Neural progenitor cell (in vitro differentiated cells): ENCODE measurements at regions not wholly inside any gene's neighbourhood (a gene's known extent, or its start where the extent isn't known, plus 50 kb on each side); places are given as distances from the start of the nearest gene placed in this dataset.

Experiments
- DNase-seq: peaks from one replicate; pipeline ENCODE4 v3.0.0-alpha.2; 2016; ENCODE audit warnings: low spot score
- H2AFZ ChIP-seq: fragments of 200-600 bp; sonication (generic); replicated peaks from 2 replicates; pipeline ENCODE4 v1.6.1; 2016; ENCODE audit warnings: antibody characterized with exemption
- H3F3A ChIP-seq: fragments of 200-600 bp; sonication (generic); 2 replicates; pipeline ENCODE4 v1.6.1; 2016; ENCODE audit warnings: antibody characterized with exemption, low read depth
- H3K27ac ChIP-seq: fragments of 200-600 bp; sonication (generic); 2 replicates; pipeline ENCODE4 v1.5.1; 2016; ENCODE audit warnings: mild to moderate bottlenecking
- H3K27me3 ChIP-seq: fragments of 200-600 bp; sonication (generic); 2 replicates; pipeline ENCODE4 v1.6.1; 2016; ENCODE audit warnings: mild to moderate bottlenecking, moderate library complexity
- H3K36me3 ChIP-seq: fragments of 200-600 bp; sonication (generic); 2 replicates; pipeline ENCODE4 v1.5.1; 2016
- H3K4me1 ChIP-seq: fragments of 200-600 bp; sonication (generic); 2 replicates; pipeline ENCODE4 v1.6.1; 2016; ENCODE audit warnings: mixed run types
- H3K4me2 ChIP-seq: fragments of 200-600 bp; sonication (generic); 2 replicates; pipeline ENCODE4 v1.6.1; 2016
- H3K4me3 ChIP-seq: fragments of 200-600 bp; sonication (generic); 2 replicates; pipeline ENCODE4 v1.5.1; 2016
- H3K79me2 ChIP-seq: fragments of 200-600 bp; sonication (generic); 2 replicates; pipeline ENCODE4 v1.6.1; 2016; ENCODE audit warnings: low read depth
- H3K9ac ChIP-seq: fragments of 200-600 bp; sonication (generic); 2 replicates; pipeline ENCODE4 v1.6.1; 2016
- H3K9me3 ChIP-seq: fragments of 200-600 bp; sonication (generic); 2 replicates; pipeline ENCODE4 v1.5.1; 2016; ENCODE audit warnings: low read depth
- H4K20me1 ChIP-seq: fragments of 200-600 bp; sonication (generic); 2 replicates; pipeline ENCODE4 v1.6.1; 2016; ENCODE audit warnings: low read depth
- H3K27ac Mint-ChIP-seq: 3 replicates; pipeline ENCODE4 v1.8.0; 2021; ENCODE audit warnings: mixed read lengths
- H3K27me3 Mint-ChIP-seq: 2 replicates; pipeline ENCODE4 v1.8.0; 2022; ENCODE audit warnings: low read depth, mild to moderate bottlenecking, inconsistent platforms, moderate library complexity, mixed read lengths; ENCODE audit not compliant: insufficient read depth
- H3K36me3 Mint-ChIP-seq: 3 replicates; pipeline ENCODE4 v1.8.0; 2021; ENCODE audit warnings: mixed read lengths
- H3K4me1 Mint-ChIP-seq: 3 replicates; pipeline ENCODE4 v1.8.0; 2021; ENCODE audit warnings: mixed read lengths
- H3K4me3 Mint-ChIP-seq: 3 replicates; pipeline ENCODE4 v1.8.0; 2021; ENCODE audit warnings: mild to moderate bottlenecking, moderate library complexity, mixed read lengths
- H3K9me3 Mint-ChIP-seq: 3 replicates; pipeline ENCODE4 v1.8.0; 2020; ENCODE audit warnings: mixed read lengths
- CTCF ChIP-seq: fragments of 200-600 bp; sonication (generic); IDR thresholded peaks from 2 replicates; pipeline ENCODE4 v1.5.1; 2017; ENCODE audit warnings: antibody characterized with exemption, mild to moderate bottlenecking
- EZH2 ChIP-seq: fragments of 200-600 bp; sonication (generic); IDR thresholded peaks from 2 replicates; pipeline ENCODE4 v1.6.1; 2017; ENCODE audit warnings: antibody characterized with exemption, mild to moderate bottlenecking, moderate library complexity
- EZH2phosphoT487 ChIP-seq: fragments of 200-600 bp; sonication (generic); IDR thresholded peaks from 2 replicates; pipeline ENCODE4 v1.6.1; 2017; ENCODE audit warnings: antibody characterized with exemption

GRCh38 chr2:126996378-126996699 lies 97.6 kb downstream of the TEX51 start:
- Histone ChIP-seq H2AFZ (no peak overlapping the region), H3K9ac (no peak overlapping the region), H3K36me3 (no peaks in the 10 kb centered on the region), H3K27me3 (no peaks in the 10 kb centered on the region), H3F3A (no peaks in the 10 kb centered on the region), H3K27ac (no peak overlapping the region), H3K9me3 (no peaks in the 10 kb centered on the region), H3K4me2 (no peak overlapping the region), H3K4me3 (no peak overlapping the region), H3K4me1 (no peaks in the 10 kb centered on the region), H4K20me1 (no peaks in the 10 kb centered on the region), H3K79me2 (no peaks in the 10 kb centered on the region)
- Mint-ChIP-seq H3K36me3 (no peaks in the 10 kb centered on the region), H3K4me1 (no peaks in the 10 kb centered on the region), H3K4me3 (no peak overlapping the region), H3K27ac (no peak overlapping the region), H3K27me3 (peaks cover 4% of the 10 kb centered on the region), H3K9me3 (no peaks in the 10 kb centered on the region)
- DNase-seq: no peak
- TF ChIP-seq EZH2 (no peak), EZH2phosphoT487 (no peak), CTCF (no peak)
